ENCODE measurements at regions not wholly inside any gene's neighbourhood (a gene's known extent, or its start where the extent isn't known, plus 50 kb on each side); places are given as distances from the start of the nearest gene placed in this dataset.

GRCh38 chr13:56713656-56714055 is 427.1 kb upstream of the PRR20A start (continued):
- TF ChIP-seq TBP (IDR thresholded peaks at IDR 0.05; ENCODE audit: low read depth, low read length): no peak
- TF ChIP-seq CEBPB (IDR thresholded peaks at IDR 0.05; ENCODE audit: low read depth, low read length): no peak
- TF ChIP-seq BCL11A (IDR thresholded peaks at IDR 0.05; ENCODE audit: low read depth in 2 of 2, low read length in 2 of 2): no peak
- TF ChIP-seq ZNF274 (IDR thresholded peaks at IDR 0.05; ENCODE audit: borderline replicate concordance, extremely low read depth, low read length): no peak
- no peak for TF ChIP-seq BRCA1 (IDR thresholded peaks at IDR 0.05; ENCODE audit: low read depth, low read length)
- no peak for TF ChIP-seq TEAD4 (IDR thresholded peaks at IDR 0.05; ENCODE audit: low read depth, low read length)

Measured in H1 (cell line).